Brain microvascular endothelial cell (primary cell): ENCODE measurements at regions not wholly inside any gene's neighbourhood (a gene's known extent, or its start where the extent isn't known, plus 50 kb on each side); places are given as distances from the start of the nearest gene placed in this dataset.

ENCODE experiments used
- DNase-seq: peaks from one replicate; pipeline ENCODE4 v3.0.0-alpha.2; 2020
- H3K27ac ChIP-seq: fragments of 250-450 bp; sonication (Bioruptor Pico); 2 replicates; pipeline ENCODE4 v1.5.1; 2020; ENCODE audit warnings: mild to moderate bottlenecking, moderate library complexity
- H3K27me3 ChIP-seq: fragments of 250-450 bp; sonication (Bioruptor Pico); replicated peaks from 2 replicates; pipeline ENCODE4 v1.5.1; 2020; ENCODE audit warnings: mild to moderate bottlenecking
- H3K36me3 ChIP-seq: fragments of 250-450 bp; sonication (Bioruptor Pico); replicated peaks from 2 replicates; pipeline ENCODE4 v1.5.1; 2020; ENCODE audit warnings: mild to moderate bottlenecking
- H3K4me3 ChIP-seq: 2 replicates; pipeline ENCODE4 v1.5.1; 2011; ENCODE audit warnings: low read depth, mild to moderate bottlenecking, control low read depth, low read length, moderate library complexity
- CTCF ChIP-seq: IDR thresholded peaks from 2 replicates; pipeline ENCODE4 v1.5.1; 2011; ENCODE audit warnings: low read depth, mild to moderate bottlenecking, moderate library complexity, low read length, control low read depth, inconsistent platforms; ENCODE audit errors: missing control alignments
- in situ Hi-C: cut with HindIII; loops from 2 replicates; pipeline ENCODE4 v1.10.0; 2017; ENCODE audit warnings: low sequenced_read_pairs, low pct_ligation_motif_present

- Histone ChIP-seq H3K36me3 (no peaks in the 10 kb centered on the region), H3K4me3 (no peak overlapping the region), H3K27me3 (no peaks in the 10 kb centered on the region), H3K27ac (no peak overlapping the region)
- in situ Hi-C loops: loop anchor here (10.0 to 25.0 kb wide), 2 partner anchors 100 to 302 kb away; partner anchors contain the start of gene ARHGAP29
- TF ChIP-seq CTCF: no peak
- no peak for DNase-seq
Measured at GRCh38 chr1:94336991-94337390, 81.2 kb upstream of the ABCD3 start.

GRCh38 chr1:94335950-94336349, 82.2 kb upstream of the ABCD3 start:
- H3K36me3 ChIP-seq: no peaks in the 10 kb centered on the region
- peak; percentile 88 for DNase-seq
- TF ChIP-seq CTCF: peak; percentile 89
- in situ Hi-C loops: loop anchor here (10.0 to 25.0 kb wide), 2 partner anchors 99 to 301 kb away; partner anchors contain the start of gene ARHGAP29
- no peak overlapping the region for H3K27ac ChIP-seq
- H3K27me3 ChIP-seq: no peaks in the 10 kb centered on the region
- no peak overlapping the region for H3K4me3 ChIP-seq

- H3K27me3 ChIP-seq: no peaks in the 10 kb centered on the region
- in situ Hi-C loops: loop anchor here (10.0 to 25.0 kb wide), 2 partner anchors 98 to 301 kb away; partner anchors contain the start of gene ARHGAP29
- no peaks in the 10 kb centered on the region for H3K36me3 ChIP-seq
- TF ChIP-seq CTCF: no peak
- peak overlapping the region; percentile 2 for H3K27ac ChIP-seq
- DNase-seq: no peak
- H3K4me3 ChIP-seq: no peak overlapping the region
Measured at GRCh38 chr1:94335447-94335846, 82.7 kb upstream of the ABCD3 start.

GRCh38 chr1:94334764-94335163, 83.4 kb upstream of the ABCD3 start:
- no peak for TF ChIP-seq CTCF
- Histone ChIP-seq H3K27me3 (no peaks in the 10 kb centered on the region), H3K4me3 (no peak overlapping the region), H3K27ac (peak overlapping the region; percentile 2), H3K36me3 (no peaks in the 10 kb centered on the region)
- in situ Hi-C loops: loop anchor here (10.0 to 25.0 kb wide), 2 partner anchors 97 to 300 kb away; partner anchors contain the start of gene ARHGAP29
- no peak for DNase-seq

GRCh38 chr1:94332952-94333351, 85.2 kb upstream of the ABCD3 start:
- in situ Hi-C loops: loop anchor here (10.0 to 25.0 kb wide), 2 partner anchors 96 to 298 kb away; partner anchors contain the start of gene ARHGAP29
- no peaks in the 10 kb centered on the region for H3K27me3 ChIP-seq
- H3K4me3 ChIP-seq: no peak overlapping the region
- TF ChIP-seq CTCF: no peak
- H3K27ac ChIP-seq: no peak overlapping the region
- no peaks in the 10 kb centered on the region for H3K36me3 ChIP-seq
- peak; percentile 63 for DNase-seq

GRCh38 chr1:94332516-94332915, 85.7 kb upstream of the ABCD3 start:
- DNase-seq: no peak
- no peak for TF ChIP-seq CTCF
- Histone ChIP-seq H3K36me3 (no peaks in the 10 kb centered on the region), H3K27ac (no peak overlapping the region), H3K27me3 (no peaks in the 10 kb centered on the region), H3K4me3 (no peak overlapping the region)
- in situ Hi-C loops: loop anchor here (10.0 to 25.0 kb wide), 2 partner anchors 95 to 298 kb away; partner anchors contain the start of gene ARHGAP29
